ENCODE measurements at regions not wholly inside any gene's neighbourhood (a gene's known extent, or its start where the extent isn't known, plus 50 kb on each side); places are given as distances from the start of the nearest gene placed in this dataset.

DNA sequence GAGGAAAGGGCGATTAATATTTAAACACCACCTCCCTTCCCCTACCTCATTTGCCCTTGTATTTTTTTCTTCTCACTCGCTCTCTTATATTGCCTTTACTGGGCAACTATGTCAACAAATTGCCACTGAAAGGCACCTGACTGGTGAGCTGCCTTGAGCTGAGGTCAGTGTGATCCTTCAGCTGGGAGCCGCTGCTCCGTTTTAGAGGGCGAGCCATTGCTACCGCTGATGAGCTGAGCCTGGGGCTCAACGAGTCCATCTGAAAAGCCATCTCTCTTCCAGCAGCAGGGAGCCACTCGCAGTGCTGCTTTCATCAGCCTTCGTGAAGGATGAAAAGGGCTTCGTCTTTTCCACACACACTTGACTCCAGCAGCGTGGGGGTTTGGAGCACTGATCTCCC lies 108.0 kb upstream of the KIF26B start:
- Histone ChIP-seq H3K36me3 (no peaks in the 10 kb centered on the region), H3K4me3 (no peak overlapping the region), H3K27ac (no peak overlapping the region), H3K27me3 (no peaks in the 10 kb centered on the region), H3K4me1 (no peaks in the 10 kb centered on the region), H3K9me3 (no peaks in the 10 kb centered on the region)
- DNase-seq, result no peak
- TF ChIP-seq, protein P1, sequence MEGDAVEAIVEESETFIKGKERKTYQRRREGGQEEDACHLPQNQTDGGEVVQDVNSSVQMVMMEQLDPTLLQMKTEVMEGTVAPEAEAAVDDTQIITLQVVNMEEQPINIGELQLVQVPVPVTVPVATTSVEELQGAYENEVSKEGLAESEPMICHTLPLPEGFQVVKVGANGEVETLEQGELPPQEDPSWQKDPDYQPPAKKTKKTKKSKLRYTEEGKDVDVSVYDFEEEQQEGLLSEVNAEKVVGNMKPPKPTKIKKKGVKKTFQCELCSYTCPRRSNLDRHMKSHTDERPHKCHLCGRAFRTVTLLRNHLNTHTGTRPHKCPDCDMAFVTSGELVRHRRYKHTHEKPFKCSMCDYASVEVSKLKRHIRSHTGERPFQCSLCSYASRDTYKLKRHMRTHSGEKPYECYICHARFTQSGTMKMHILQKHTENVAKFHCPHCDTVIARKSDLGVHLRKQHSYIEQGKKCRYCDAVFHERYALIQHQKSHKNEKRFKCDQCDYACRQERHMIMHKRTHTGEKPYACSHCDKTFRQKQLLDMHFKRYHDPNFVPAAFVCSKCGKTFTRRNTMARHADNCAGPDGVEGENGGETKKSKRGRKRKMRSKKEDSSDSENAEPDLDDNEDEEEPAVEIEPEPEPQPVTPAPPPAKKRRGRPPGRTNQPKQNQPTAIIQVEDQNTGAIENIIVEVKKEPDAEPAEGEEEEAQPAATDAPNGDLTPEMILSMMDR (IDR thresholded peaks at IDR 0.05), result no peak
- TF ChIP-seq POLR2A (IDR thresholded peaks at IDR 0.05), result no peak
- intact Hi-C loops (cut with DNase I; ENCODE audit: low total_unique reads), result loop anchor here (10.0 kb wide), 1 partner anchor 442 kb away; no protein-coding TSS in a partner anchor

DNA sequence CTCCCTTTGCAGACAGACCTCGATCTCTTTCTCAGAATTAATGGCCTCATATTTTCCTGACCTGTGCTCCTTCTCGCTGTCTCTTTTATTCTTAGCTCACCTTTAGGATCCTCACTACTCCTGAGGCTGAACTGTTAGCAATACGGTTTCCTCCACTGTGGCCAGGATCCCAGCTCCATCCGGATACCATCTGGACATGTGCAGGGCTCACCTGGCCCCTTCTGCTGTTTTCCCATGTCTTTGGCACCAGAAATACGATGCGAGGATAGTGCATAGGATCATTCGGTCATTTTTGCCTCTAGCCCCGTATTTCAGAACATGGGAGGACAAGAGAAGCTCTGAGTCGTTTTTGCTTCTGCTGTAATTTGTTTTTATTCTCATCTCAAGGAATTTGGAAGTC lies 108.5 kb upstream of the KIF26B start:
- Histone ChIP-seq H3K36me3 (no peaks in the 10 kb centered on the region), H3K9me3 (no peaks in the 10 kb centered on the region), H3K27ac (no peak overlapping the region), H3K4me3 (no peak overlapping the region), H3K27me3 (no peaks in the 10 kb centered on the region), H3K4me1 (no peaks in the 10 kb centered on the region)
- TF ChIP-seq, protein P1 (IDR thresholded peaks at IDR 0.05), result no peak
- no peak for TF ChIP-seq POLR2A (IDR thresholded peaks at IDR 0.05)
- DNase-seq, result no peak
- intact Hi-C loops (cut with DNase I; ENCODE audit: low total_unique reads), result loop anchor here (10.0 kb wide), 1 partner anchor 442 kb away; no protein-coding TSS in a partner anchor

DNA sequence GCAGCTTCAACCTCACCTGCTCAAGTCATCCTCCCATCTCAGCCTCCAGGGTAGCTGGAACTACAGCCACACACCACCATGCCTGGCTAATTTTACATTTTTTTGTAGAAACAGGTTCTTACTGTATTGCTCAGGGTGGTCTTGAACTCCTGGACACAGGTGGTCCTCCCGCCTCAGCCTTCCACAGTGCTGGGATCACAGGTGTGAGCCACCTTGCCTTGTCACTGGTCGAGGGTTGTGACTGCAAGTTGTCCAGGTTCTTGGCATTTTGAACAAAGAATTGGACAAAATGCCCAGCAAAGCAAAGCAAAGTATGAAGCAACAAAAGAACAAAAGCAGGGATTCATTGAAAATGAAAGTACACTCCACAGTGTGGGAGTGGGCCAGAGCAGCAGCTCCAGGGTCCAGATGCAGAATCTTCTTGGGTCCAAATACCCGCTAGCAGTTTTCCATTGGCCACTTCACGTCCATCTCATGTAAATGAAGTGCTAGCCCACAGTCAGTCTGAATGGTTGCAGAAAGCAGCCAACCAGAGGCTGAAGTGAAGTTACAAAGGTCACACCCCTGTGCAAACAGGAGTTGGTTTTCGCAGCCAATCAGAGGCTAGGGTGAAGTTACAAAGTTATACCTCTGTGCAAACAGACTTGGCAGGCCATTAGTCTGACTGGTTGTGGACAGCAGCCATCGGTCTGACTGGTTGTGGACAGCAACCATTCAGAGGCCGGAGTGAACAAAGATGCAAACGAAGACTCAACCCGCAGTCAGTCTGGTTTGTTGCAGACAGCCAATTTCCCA lies 109.5 kb upstream of the KIF26B start:
- Histone ChIP-seq H3K9me3 (no peaks in the 10 kb centered on the region), H3K27me3 (no peaks in the 10 kb centered on the region), H3K4me3 (no peak overlapping the region), H3K36me3 (no peaks in the 10 kb centered on the region), H3K4me1 (no peaks in the 10 kb centered on the region), H3K27ac (no peak overlapping the region)
- intact Hi-C loops (cut with DNase I; ENCODE audit: low total_unique reads), result loop anchor here (10.0 kb wide), 1 partner anchor 440 kb away; no protein-coding TSS in a partner anchor
- DNase-seq, result no peak
- TF ChIP-seq POLR2A (IDR thresholded peaks at IDR 0.05), result no peak
- TF ChIP-seq, protein P1 (IDR thresholded peaks at IDR 0.05), result no peak

DNA sequence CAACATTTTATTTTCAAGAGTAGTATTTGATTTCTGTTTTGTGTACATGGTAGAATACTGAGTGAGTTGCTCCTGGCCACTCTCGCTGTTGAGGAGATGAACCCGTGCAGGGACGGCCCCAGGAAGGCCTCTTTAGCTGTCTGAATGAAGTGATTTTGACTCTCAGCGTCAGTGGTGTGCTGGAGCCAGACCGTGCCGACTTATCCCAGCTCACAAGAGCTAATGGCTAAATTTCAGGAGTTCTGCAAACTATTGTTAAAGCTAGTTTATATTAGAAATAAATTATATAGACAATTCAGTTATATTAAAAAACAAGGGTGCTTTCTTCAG lies 111.2 kb upstream of the KIF26B start:
- H3K4me3 ChIP-seq, result no peak overlapping the region
- H3K27me3 ChIP-seq, result no peaks in the 10 kb centered on the region
- H3K9me3 ChIP-seq, result no peaks in the 10 kb centered on the region
- DNase-seq, result no peak
- no peak for TF ChIP-seq POLR2A (IDR thresholded peaks at IDR 0.05)
- intact Hi-C loops (cut with DNase I; ENCODE audit: low total_unique reads), result loop anchor here (10.0 kb wide), 1 partner anchor 439 kb away; no protein-coding TSS in a partner anchor
- no peaks in the 10 kb centered on the region for H3K36me3 ChIP-seq
- no peak overlapping the region for H3K27ac ChIP-seq
- H3K4me1 ChIP-seq, result no peaks in the 10 kb centered on the region

DNA sequence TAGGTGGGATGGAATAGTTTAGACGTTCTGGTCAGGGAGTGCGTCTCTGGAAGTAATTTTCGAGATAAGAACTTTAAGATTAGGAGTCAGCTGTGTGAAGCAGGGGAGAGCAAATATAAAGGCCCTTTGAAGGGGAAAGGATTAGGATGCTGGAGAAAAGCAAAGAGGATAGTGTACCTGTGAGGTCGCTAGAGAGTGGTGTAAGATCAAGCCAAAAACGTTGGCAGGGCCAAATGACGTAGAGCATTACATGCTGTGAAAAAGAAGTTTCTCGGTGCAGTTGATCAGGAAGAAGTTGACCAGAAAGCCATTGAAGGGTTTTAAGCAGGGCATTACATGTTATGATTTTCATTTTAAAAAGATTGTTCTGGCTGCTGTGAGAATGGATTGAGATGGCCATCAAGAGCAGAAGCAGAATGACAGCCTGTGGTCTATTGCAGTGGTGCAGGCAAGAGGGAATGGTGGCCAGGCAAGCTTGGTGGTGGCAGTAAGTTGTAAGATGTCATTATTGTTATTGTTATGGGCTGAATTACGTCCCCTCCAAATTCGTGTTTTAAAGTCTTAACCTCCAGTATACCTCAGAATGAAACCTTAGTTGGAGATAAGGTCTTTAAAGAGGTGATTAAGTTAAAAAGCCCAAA lies 113.6 kb upstream of the KIF26B start:
- intact Hi-C loops (cut with DNase I; ENCODE audit: low total_unique reads), result loop anchor here (10.0 kb wide), 1 partner anchor 436 kb away; no protein-coding TSS in a partner anchor
- H3K4me3 ChIP-seq, result no peak overlapping the region
- no peaks in the 10 kb centered on the region for H3K27me3 ChIP-seq
- H3K27ac ChIP-seq, result no peak overlapping the region
- TF ChIP-seq, protein P1 (IDR thresholded peaks at IDR 0.05), result no peak
- TF ChIP-seq POLR2A (IDR thresholded peaks at IDR 0.05), result no peak
- DNase-seq, result no peak
- H3K36me3 ChIP-seq, result no peaks in the 10 kb centered on the region
- H3K9me3 ChIP-seq, result no peaks in the 10 kb centered on the region
- no peaks in the 10 kb centered on the region for H3K4me1 ChIP-seq
